Neural progenitor cell (in vitro differentiated cells): ENCODE measurements at regions not wholly inside any gene's neighbourhood (a gene's known extent, or its start where the extent isn't known, plus 50 kb on each side); places are given as distances from the start of the nearest gene placed in this dataset.

Experiments
- DNase-seq: peaks from one replicate; pipeline ENCODE4 v3.0.0-alpha.2; 2016; ENCODE audit warnings: low spot score
- H2AFZ ChIP-seq: fragments of 200-600 bp; sonication (generic); replicated peaks from 2 replicates; pipeline ENCODE4 v1.6.1; 2016; ENCODE audit warnings: antibody characterized with exemption
- H3F3A ChIP-seq: fragments of 200-600 bp; sonication (generic); 2 replicates; pipeline ENCODE4 v1.6.1; 2016; ENCODE audit warnings: antibody characterized with exemption, low read depth
- H3K27ac ChIP-seq: fragments of 200-600 bp; sonication (generic); 2 replicates; pipeline ENCODE4 v1.5.1; 2016; ENCODE audit warnings: mild to moderate bottlenecking
- H3K27me3 ChIP-seq: fragments of 200-600 bp; sonication (generic); 2 replicates; pipeline ENCODE4 v1.6.1; 2016; ENCODE audit warnings: mild to moderate bottlenecking, moderate library complexity
- H3K36me3 ChIP-seq: fragments of 200-600 bp; sonication (generic); 2 replicates; pipeline ENCODE4 v1.5.1; 2016
- H3K4me1 ChIP-seq: fragments of 200-600 bp; sonication (generic); 2 replicates; pipeline ENCODE4 v1.6.1; 2016; ENCODE audit warnings: mixed run types
- H3K4me2 ChIP-seq: fragments of 200-600 bp; sonication (generic); 2 replicates; pipeline ENCODE4 v1.6.1; 2016
- H3K4me3 ChIP-seq: fragments of 200-600 bp; sonication (generic); 2 replicates; pipeline ENCODE4 v1.5.1; 2016
- H3K79me2 ChIP-seq: fragments of 200-600 bp; sonication (generic); 2 replicates; pipeline ENCODE4 v1.6.1; 2016; ENCODE audit warnings: low read depth
- H3K9ac ChIP-seq: fragments of 200-600 bp; sonication (generic); 2 replicates; pipeline ENCODE4 v1.6.1; 2016
- H3K9me3 ChIP-seq: fragments of 200-600 bp; sonication (generic); 2 replicates; pipeline ENCODE4 v1.5.1; 2016; ENCODE audit warnings: low read depth
- H4K20me1 ChIP-seq: fragments of 200-600 bp; sonication (generic); 2 replicates; pipeline ENCODE4 v1.6.1; 2016; ENCODE audit warnings: low read depth
- H3K27ac Mint-ChIP-seq: 3 replicates; pipeline ENCODE4 v1.8.0; 2021; ENCODE audit warnings: mixed read lengths
- H3K27me3 Mint-ChIP-seq: 2 replicates; pipeline ENCODE4 v1.8.0; 2022; ENCODE audit warnings: low read depth, mild to moderate bottlenecking, inconsistent platforms, moderate library complexity, mixed read lengths; ENCODE audit not compliant: insufficient read depth
- H3K36me3 Mint-ChIP-seq: 3 replicates; pipeline ENCODE4 v1.8.0; 2021; ENCODE audit warnings: mixed read lengths
- H3K4me1 Mint-ChIP-seq: 3 replicates; pipeline ENCODE4 v1.8.0; 2021; ENCODE audit warnings: mixed read lengths
- H3K4me3 Mint-ChIP-seq: 3 replicates; pipeline ENCODE4 v1.8.0; 2021; ENCODE audit warnings: mild to moderate bottlenecking, moderate library complexity, mixed read lengths
- H3K9me3 Mint-ChIP-seq: 3 replicates; pipeline ENCODE4 v1.8.0; 2020; ENCODE audit warnings: mixed read lengths
- EZH2 ChIP-seq: fragments of 200-600 bp; sonication (generic); IDR thresholded peaks from 2 replicates; pipeline ENCODE4 v1.6.1; 2017; ENCODE audit warnings: antibody characterized with exemption, mild to moderate bottlenecking, moderate library complexity
- EZH2phosphoT487 ChIP-seq: fragments of 200-600 bp; sonication (generic); IDR thresholded peaks from 2 replicates; pipeline ENCODE4 v1.6.1; 2017; ENCODE audit warnings: antibody characterized with exemption
- TF ChIP-seq, protein P1 (sequence below): fragments of 200-600 bp; sonication (generic); IDR thresholded peaks from 2 replicates; pipeline ENCODE4 v1.5.1; 2017; ENCODE audit warnings: antibody characterized with exemption, mild to moderate bottlenecking

DNA sequence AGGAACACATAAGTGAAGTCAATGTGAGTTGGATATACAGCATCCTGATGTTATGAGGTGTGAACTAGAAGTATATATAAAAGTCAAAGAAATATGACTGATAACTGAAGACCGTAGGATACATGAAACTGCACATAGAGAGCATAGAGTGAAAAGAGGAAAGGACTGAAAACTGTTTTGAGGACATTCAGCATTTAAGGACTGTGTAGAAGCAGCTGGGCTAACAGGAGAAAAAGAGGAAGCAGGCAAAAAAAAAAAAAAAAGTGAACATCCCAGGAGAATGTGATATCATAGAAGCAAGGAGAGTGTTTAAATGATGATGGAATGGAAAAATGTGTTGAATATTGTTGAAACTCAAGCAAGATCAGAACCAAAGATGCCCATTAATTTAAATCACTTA lies 363.5 kb downstream of the PCDH20 start:
- Histone ChIP-seq H3K9ac (no peak overlapping the region), H4K20me1 (no peaks in the 10 kb centered on the region), H3K27ac (no peak overlapping the region), H3K9me3 (no peaks in the 10 kb centered on the region), H3F3A (no peaks in the 10 kb centered on the region), H3K4me2 (no peak overlapping the region), H3K4me1 (no peaks in the 10 kb centered on the region), H3K27me3 (no peaks in the 10 kb centered on the region), H3K36me3 (no peaks in the 10 kb centered on the region), H3K4me3 (no peak overlapping the region), H2AFZ (no peak overlapping the region), H3K79me2 (no peaks in the 10 kb centered on the region)
- H3K27me3 Mint-ChIP-seq = no peaks in the 10 kb centered on the region
- no peaks in the 10 kb centered on the region for H3K4me1 Mint-ChIP-seq
- no peak for DNase-seq
- TF ChIP-seq EZH2phosphoT487 (no peak), EZH2 (no peak)
- TF ChIP-seq, protein P1, sequence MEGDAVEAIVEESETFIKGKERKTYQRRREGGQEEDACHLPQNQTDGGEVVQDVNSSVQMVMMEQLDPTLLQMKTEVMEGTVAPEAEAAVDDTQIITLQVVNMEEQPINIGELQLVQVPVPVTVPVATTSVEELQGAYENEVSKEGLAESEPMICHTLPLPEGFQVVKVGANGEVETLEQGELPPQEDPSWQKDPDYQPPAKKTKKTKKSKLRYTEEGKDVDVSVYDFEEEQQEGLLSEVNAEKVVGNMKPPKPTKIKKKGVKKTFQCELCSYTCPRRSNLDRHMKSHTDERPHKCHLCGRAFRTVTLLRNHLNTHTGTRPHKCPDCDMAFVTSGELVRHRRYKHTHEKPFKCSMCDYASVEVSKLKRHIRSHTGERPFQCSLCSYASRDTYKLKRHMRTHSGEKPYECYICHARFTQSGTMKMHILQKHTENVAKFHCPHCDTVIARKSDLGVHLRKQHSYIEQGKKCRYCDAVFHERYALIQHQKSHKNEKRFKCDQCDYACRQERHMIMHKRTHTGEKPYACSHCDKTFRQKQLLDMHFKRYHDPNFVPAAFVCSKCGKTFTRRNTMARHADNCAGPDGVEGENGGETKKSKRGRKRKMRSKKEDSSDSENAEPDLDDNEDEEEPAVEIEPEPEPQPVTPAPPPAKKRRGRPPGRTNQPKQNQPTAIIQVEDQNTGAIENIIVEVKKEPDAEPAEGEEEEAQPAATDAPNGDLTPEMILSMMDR = no peak
- H3K36me3 Mint-ChIP-seq = no peaks in the 10 kb centered on the region
- H3K9me3 Mint-ChIP-seq = no peaks in the 10 kb centered on the region
- no peak overlapping the region for H3K4me3 Mint-ChIP-seq
- no peak overlapping the region for H3K27ac Mint-ChIP-seq

DNA sequence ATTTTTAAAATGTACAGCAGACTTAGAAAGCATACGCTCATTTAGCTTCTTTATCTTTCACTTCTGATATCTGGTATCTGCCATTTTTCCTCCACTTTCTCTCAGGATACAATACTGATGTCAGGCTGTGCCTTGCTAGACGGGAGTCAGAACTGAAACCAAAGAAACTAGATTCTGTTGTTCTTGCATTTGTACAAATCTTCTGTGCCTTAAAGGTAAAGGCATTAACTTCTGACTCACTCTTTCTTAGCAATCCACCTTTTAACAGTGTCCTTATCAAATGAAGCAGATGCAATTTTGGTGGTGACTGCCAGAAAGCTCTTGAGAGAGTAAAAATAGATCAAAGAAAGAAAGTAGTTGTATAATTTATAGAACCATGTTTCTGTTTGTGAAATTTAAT lies 370.4 kb downstream of the PCDH20 start:
- TF ChIP-seq EZH2phosphoT487 = no peak
- TF ChIP-seq, protein P1 = no peak
- no peaks in the 10 kb centered on the region for H3K4me1 Mint-ChIP-seq
- H3K9ac ChIP-seq = no peak overlapping the region
- no peaks in the 10 kb centered on the region for H3K27me3 ChIP-seq
- H4K20me1 ChIP-seq = no peaks in the 10 kb centered on the region
- H3K79me2 ChIP-seq = no peaks in the 10 kb centered on the region
- no peaks in the 10 kb centered on the region for H3K4me1 ChIP-seq
- no peak overlapping the region for H3K4me3 ChIP-seq
- no peak overlapping the region for H3K4me3 Mint-ChIP-seq
- H3K36me3 ChIP-seq = no peaks in the 10 kb centered on the region
- no peaks in the 10 kb centered on the region for H3K9me3 Mint-ChIP-seq
- no peak overlapping the region for H3K27ac ChIP-seq
- no peak for DNase-seq
- H3K36me3 Mint-ChIP-seq = no peaks in the 10 kb centered on the region
- H3K9me3 ChIP-seq = no peaks in the 10 kb centered on the region
- no peaks in the 10 kb centered on the region for H3K27me3 Mint-ChIP-seq
- no peak overlapping the region for H2AFZ ChIP-seq
- no peak overlapping the region for H3K4me2 ChIP-seq
- H3K27ac Mint-ChIP-seq = no peak overlapping the region
- H3F3A ChIP-seq = no peaks in the 10 kb centered on the region

DNA sequence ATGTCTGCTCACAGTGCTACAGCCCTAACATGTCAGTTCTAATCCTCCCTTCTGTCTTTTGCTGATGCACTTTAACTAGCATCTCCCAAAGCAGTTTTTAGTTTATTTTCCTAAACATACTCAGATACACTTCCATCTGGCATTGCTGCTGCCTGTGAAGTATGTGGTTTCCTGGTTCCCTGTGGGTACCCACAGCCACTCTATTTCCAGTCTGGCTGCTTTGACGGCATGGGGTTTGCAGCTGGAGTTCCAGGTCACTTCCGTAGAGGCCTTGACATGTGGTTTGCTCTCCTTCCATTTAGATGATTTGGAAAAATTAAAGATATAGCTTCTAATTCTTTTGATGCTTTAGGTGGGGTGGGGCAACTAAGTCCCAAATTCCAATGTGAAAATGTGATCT lies 375.5 kb downstream of the PCDH20 start:
- Histone ChIP-seq H3K36me3 (no peaks in the 10 kb centered on the region), H3K27ac (no peak overlapping the region), H3K4me3 (no peak overlapping the region), H3K9ac (no peak overlapping the region), H3K4me2 (no peak overlapping the region), H3K27me3 (no peaks in the 10 kb centered on the region), H3K79me2 (no peaks in the 10 kb centered on the region), H3F3A (no peaks in the 10 kb centered on the region), H3K9me3 (no peaks in the 10 kb centered on the region), H2AFZ (no peak overlapping the region), H4K20me1 (no peaks in the 10 kb centered on the region), H3K4me1 (no peaks in the 10 kb centered on the region)
- DNase-seq = no peak
- Mint-ChIP-seq H3K27me3 (no peaks in the 10 kb centered on the region), H3K4me3 (no peak overlapping the region), H3K27ac (no peak overlapping the region), H3K4me1 (no peaks in the 10 kb centered on the region), H3K9me3 (no peaks in the 10 kb centered on the region), H3K36me3 (no peaks in the 10 kb centered on the region)
- TF ChIP-seq EZH2 = no peak
- no peak for TF ChIP-seq EZH2phosphoT487
- TF ChIP-seq, protein P1 = no peak

DNA sequence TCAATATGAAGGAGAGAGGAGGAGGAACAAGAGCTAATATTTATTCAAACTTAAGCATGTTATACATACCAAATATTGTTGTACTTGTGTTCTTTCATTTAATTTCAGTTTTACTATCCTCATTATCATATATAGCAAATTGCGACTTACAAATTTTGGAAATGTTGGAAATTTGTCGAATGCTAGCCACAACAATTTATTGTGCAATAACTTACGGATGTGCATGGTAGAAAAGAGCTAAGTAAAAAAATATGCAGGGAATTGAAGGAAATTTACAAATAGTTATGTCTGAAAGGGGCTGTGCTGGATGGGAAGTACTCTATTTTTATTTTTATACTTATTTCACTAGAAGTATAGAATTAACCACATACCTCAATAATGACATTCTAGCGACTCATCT lies 376.3 kb downstream of the PCDH20 start:
- Histone ChIP-seq H3F3A (no peaks in the 10 kb centered on the region), H3K36me3 (no peaks in the 10 kb centered on the region), H3K79me2 (no peaks in the 10 kb centered on the region), H3K4me2 (no peak overlapping the region), H3K9me3 (no peaks in the 10 kb centered on the region), H4K20me1 (no peaks in the 10 kb centered on the region), H3K27ac (no peak overlapping the region), H3K9ac (no peak overlapping the region), H3K4me1 (no peaks in the 10 kb centered on the region), H2AFZ (no peak overlapping the region), H3K4me3 (no peak overlapping the region), H3K27me3 (no peaks in the 10 kb centered on the region)
- no peak for DNase-seq
- no peaks in the 10 kb centered on the region for H3K9me3 Mint-ChIP-seq
- no peaks in the 10 kb centered on the region for H3K27me3 Mint-ChIP-seq
- H3K4me3 Mint-ChIP-seq = no peak overlapping the region
- no peaks in the 10 kb centered on the region for H3K4me1 Mint-ChIP-seq
- TF ChIP-seq EZH2 (no peak), EZH2phosphoT487 (no peak)
- TF ChIP-seq, protein P1 = no peak
- no peak overlapping the region for H3K27ac Mint-ChIP-seq
- no peaks in the 10 kb centered on the region for H3K36me3 Mint-ChIP-seq
